ENCODE measurements at regions not wholly inside any gene's neighbourhood (a gene's known extent, or its start where the extent isn't known, plus 50 kb on each side); places are given as distances from the start of the nearest gene placed in this dataset.

GRCh38 chr5:72007336-72008111 is 99.8 kb upstream of the MAP1B start:
- DNase-seq: no peak

GRCh38 chr5:72009280-72009679 is 98.0 kb upstream of the MAP1B start:
- no peak for DNase-seq

- no peak for DNase-seq
Measured at GRCh38 chr5:72010430-72010829, 96.8 kb upstream of the MAP1B start.

GRCh38 chr5:72012906-72013305 is 94.4 kb upstream of the MAP1B start:
- no peak for DNase-seq

GRCh38 chr5:72013766-72014624 is 93.3 kb upstream of the MAP1B start:
- peak in 5 of 14 donors; percentile 5 to 82 (median 14) for DNase-seq

- peak in 12 of 14 donors; percentile 9 to 76 (median 39) for DNase-seq
Measured at GRCh38 chr5:72015103-72015548, 92.1 kb upstream of the MAP1B start.

- DNase-seq: no peak
Measured at GRCh38 chr5:72018143-72018803, 89.0 kb upstream of the MAP1B start.

- DNase-seq: no peak
Measured at GRCh38 chr5:72020161-72020983, 86.9 kb upstream of the MAP1B start.

- DNase-seq: no peak
Measured at GRCh38 chr5:72021651-72022357, 85.5 kb upstream of the MAP1B start.

GRCh38 chr5:72028382-72028781 is 78.9 kb upstream of the MAP1B start:
- no peak for DNase-seq

- DNase-seq: no peak
Measured at GRCh38 chr5:72030237-72030636, 77.0 kb upstream of the MAP1B start.

GRCh38 chr5:72032788-72033187 is 74.5 kb upstream of the MAP1B start:
- DNase-seq: no peak

- peak in 1 of 14 donors; percentile 57 for DNase-seq
Measured at GRCh38 chr5:72034770-72035169, 72.5 kb upstream of the MAP1B start.

GRCh38 chr5:72035831-72036230 is 71.4 kb upstream of the MAP1B start:
- peak in 1 of 14 donors; percentile 84 for DNase-seq

GRCh38 chr5:72036951-72037350 is 70.3 kb upstream of the MAP1B start:
- peak in 1 of 14 donors; percentile 58 for DNase-seq

- DNase-seq: no peak
Measured at GRCh38 chr5:72040513-72040912, 66.8 kb upstream of the MAP1B start.

- DNase-seq: no peak
Measured at GRCh38 chr5:72041654-72042053, 65.6 kb upstream of the MAP1B start.

GRCh38 chr5:72042097-72042496 is 65.2 kb upstream of the MAP1B start:
- DNase-seq: no peak

- DNase-seq: no peak
Measured at GRCh38 chr5:72045692-72046091, 61.6 kb upstream of the MAP1B start.

GRCh38 chr5:72046106-72046505 is 61.2 kb upstream of the MAP1B start:
- no peak for DNase-seq

GRCh38 chr5:72055636-72056035 is 51.6 kb upstream of the MAP1B start:
- DNase-seq: no peak
